Activated B cell treated with CpG ODN at 0.5 μM for 24 hours (primary cell): ENCODE measurements at regions not wholly inside any gene's neighbourhood (a gene's known extent, or its start where the extent isn't known, plus 50 kb on each side); places are given as distances from the start of the nearest gene placed in this dataset.

Experiments used
- ATAC-seq: fragments of 200-7000 bp; cut with Tn5 transposase; one replicate; pipeline ENCODE4 v1.10.0; 2021; ENCODE audit warnings: low read depth, mild to moderate bottlenecking, moderate library complexity
- CTCF ChIA-PET: fragments of 350-600 bp; sonication (Branson Sonifier 250); formaldehyde crosslinking; loops from one replicate; lab custom pipeline; 2021; ENCODE audit warnings: antibody characterized with exemption; lab: Charles Lee
- POLR2A ChIA-PET: fragments of 350-600 bp; sonication (Branson Sonifier 250); formaldehyde crosslinking; loops from one replicate; lab custom pipeline; 2021; ENCODE audit warnings: antibody characterized with exemption; lab: Charles Lee
- DNase-seq: peaks from one replicate; pipeline ENCODE4 v3.0.0; 2022
- H3K27ac Mint-ChIP-seq: one replicate; pipeline ENCODE4 v1.8.0; 2020; ENCODE audit warnings: mixed read lengths
- H3K27me3 Mint-ChIP-seq: one replicate; pipeline ENCODE4 v1.8.0; 2021; ENCODE audit warnings: mixed read lengths
- H3K36me3 Mint-ChIP-seq: one replicate; pipeline ENCODE4 v1.8.0; 2021; ENCODE audit warnings: low read depth, mixed read lengths
- H3K4me1 Mint-ChIP-seq: one replicate; pipeline ENCODE4 v1.8.0; 2021; ENCODE audit warnings: mixed read lengths
- H3K4me3 Mint-ChIP-seq: one replicate; pipeline ENCODE4 v1.8.0; 2020; ENCODE audit warnings: mild to moderate bottlenecking, mixed read lengths
- H3K9me3 Mint-ChIP-seq: one replicate; pipeline ENCODE4 v1.8.0; 2020; ENCODE audit warnings: mixed read lengths
- CTCF ChIP-seq: fragments of 200-600 bp; IDR thresholded peaks from one replicate; pipeline ENCODE4 v1.8.0; 2022; ENCODE audit warnings: antibody characterized with exemption, mild to moderate bottlenecking
- intact Hi-C: fragments of 100-400 bp; cut with micrococcal nuclease; formaldehyde crosslinking; loops from one replicate; pipeline ENCODE4 v1.15.1; 2024

DNA sequence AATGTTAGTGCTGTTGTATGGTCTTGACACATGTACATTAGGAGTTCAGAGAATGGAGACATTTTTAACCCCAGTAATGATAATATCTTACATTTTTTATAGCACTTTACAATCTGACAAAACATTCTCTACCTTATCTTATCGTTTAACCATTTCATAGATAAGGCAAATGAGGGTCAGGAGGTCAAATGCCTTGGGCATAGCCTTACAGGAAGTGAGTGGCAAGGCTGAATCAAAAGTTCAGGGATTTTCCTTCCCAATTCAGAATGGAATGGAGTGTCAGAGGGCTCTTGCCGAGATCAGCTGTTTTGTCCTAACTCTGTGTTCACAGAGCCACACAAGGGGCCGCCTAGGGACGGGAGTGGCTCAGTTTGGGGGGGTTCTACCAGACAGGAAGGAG lies 57.6 kb upstream of the AK4 start:
- TF ChIP-seq CTCF = no peak
- DNase-seq = no peak
- no peak overlapping the region for H3K27ac Mint-ChIP-seq
- peaks cover 13% of the 10 kb centered on the region for H3K27me3 Mint-ChIP-seq
- ATAC-seq = no peak
- peaks cover 12% of the 10 kb centered on the region for H3K9me3 Mint-ChIP-seq
- POLR2A ChIA-PET = no interaction called here
- no peaks in the 10 kb centered on the region for H3K36me3 Mint-ChIP-seq
- intact Hi-C loops = no loop called here
- no peaks in the 10 kb centered on the region for H3K4me1 Mint-ChIP-seq
- CTCF ChIA-PET = no interaction called here
- no peak overlapping the region for H3K4me3 Mint-ChIP-seq

DNA sequence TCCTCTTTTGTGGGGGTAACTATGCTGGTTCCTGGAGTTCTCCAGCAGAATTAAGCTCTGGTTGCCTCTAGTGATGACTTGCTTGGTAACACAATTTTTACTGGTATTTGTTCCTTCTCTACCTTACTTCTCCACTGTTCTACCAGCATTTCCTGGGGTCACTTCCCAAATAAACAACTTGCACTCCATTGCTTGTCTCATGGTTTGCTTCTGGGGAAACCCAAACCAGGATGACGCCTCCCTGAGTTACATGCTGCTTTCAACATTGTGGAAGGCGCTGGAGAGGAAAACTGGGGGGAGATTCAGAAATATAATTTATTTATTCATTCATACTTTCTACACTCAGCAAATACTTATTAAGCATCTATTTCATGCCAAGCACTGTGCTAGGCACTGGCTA lies 55.3 kb upstream of the AK4 start:
- Mint-ChIP-seq H3K4me1 (no peaks in the 10 kb centered on the region), H3K36me3 (no peaks in the 10 kb centered on the region), H3K4me3 (no peak overlapping the region), H3K27ac (no peak overlapping the region), H3K9me3 (peaks cover 8% of the 10 kb centered on the region), H3K27me3 (peaks cover 21% of the 10 kb centered on the region)
- ATAC-seq = no peak
- TF ChIP-seq CTCF = no peak
- ChIA-PET POLR2A (no interaction called here), CTCF (no interaction called here)
- DNase-seq = no peak
- intact Hi-C loops = no loop called here

GRCh38 chr1:65097076-65097475 lies 50.9 kb upstream of the AK4 start:
- Mint-ChIP-seq H3K27me3 (peaks cover 13% of the 10 kb centered on the region), H3K9me3 (peaks cover 20% of the 10 kb centered on the region), H3K4me1 (no peaks in the 10 kb centered on the region), H3K4me3 (no peak overlapping the region), H3K27ac (no peak overlapping the region), H3K36me3 (no peaks in the 10 kb centered on the region)
- ChIA-PET POLR2A (no interaction called here), CTCF (interaction anchor here (0.6 kb wide), 1 partner anchor 112 kb away, joined by 4 read pairs; no protein-coding TSS in a partner anchor)
- intact Hi-C loops = no loop called here
- no peak for TF ChIP-seq CTCF
- ATAC-seq (no peak), DNase-seq (no peak)
